MM.1S (cell line): ENCODE measurements at regions not wholly inside any gene's neighbourhood (a gene's known extent, or its start where the extent isn't known, plus 50 kb on each side); places are given as distances from the start of the nearest gene placed in this dataset.

Experiments
- DNase-seq: peaks from one replicate; pipeline ENCODE4 v3.0.0-alpha.2; 2015
- H2AFZ ChIP-seq: fragments of 300-600 bp; sonication (generic); 2 replicates; pipeline ENCODE4 v1.6.0; 2016; ENCODE audit warnings: antibody characterized with exemption, low read length
- H3F3A ChIP-seq: fragments of 300-600 bp; sonication (generic); 2 replicates; pipeline ENCODE4 v1.6.1; 2016; ENCODE audit warnings: mild to moderate bottlenecking, antibody characterized with exemption, low read length, moderate library complexity, mixed read lengths; ENCODE audit not compliant: insufficient read depth
- H3K27ac ChIP-seq: fragments of 300-600 bp; sonication (generic); 2 replicates; pipeline ENCODE4 v1.5.1; 2016; ENCODE audit warnings: mild to moderate bottlenecking, low read length
- H3K27me3 ChIP-seq: fragments of 300-600 bp; sonication (generic); replicated peaks from 2 replicates; pipeline ENCODE4 v1.6.0; 2016; ENCODE audit warnings: low read length; ENCODE audit not compliant: insufficient read depth
- H3K36me3 ChIP-seq: fragments of 300-600 bp; sonication (generic); replicated peaks from 2 replicates; pipeline ENCODE4 v1.6.1; 2016; ENCODE audit warnings: mild to moderate bottlenecking, low read length, mixed read lengths; ENCODE audit not compliant: insufficient read depth
- H3K4me1 ChIP-seq: fragments of 300-600 bp; sonication (generic); 2 replicates; pipeline ENCODE4 v1.6.1; 2016; ENCODE audit warnings: low read length, mixed read lengths
- H3K4me2 ChIP-seq: fragments of 300-600 bp; sonication (generic); 2 replicates; pipeline ENCODE4 v1.6.0; 2016; ENCODE audit warnings: low read depth, low read length
- H3K4me3 ChIP-seq: fragments of 300-600 bp; sonication (generic); 2 replicates; pipeline ENCODE4 v1.5.1; 2016; ENCODE audit warnings: low read length, mixed read lengths
- H3K79me2 ChIP-seq: fragments of 300-600 bp; sonication (generic); 2 replicates; pipeline ENCODE4 v1.6.1; 2016; ENCODE audit warnings: mixed run types, low read length, mixed read lengths
- H3K9ac ChIP-seq: fragments of 300-600 bp; sonication (generic); 2 replicates; pipeline ENCODE4 v1.6.1; 2016; ENCODE audit warnings: low read length, mixed read lengths
- H3K9me2 ChIP-seq: fragments of 300-600 bp; sonication (generic); replicated peaks from 2 replicates; pipeline ENCODE4 v1.6.1; 2016; ENCODE audit warnings: mild to moderate bottlenecking, low read length, mixed read lengths; ENCODE audit not compliant: insufficient read depth
- H3K9me3 ChIP-seq: fragments of 300-600 bp; sonication (generic); replicated peaks from 2 replicates; pipeline ENCODE4 v1.6.1; 2016; ENCODE audit warnings: mild to moderate bottlenecking, low read length, mixed read lengths; ENCODE audit not compliant: insufficient read depth
- H4K20me1 ChIP-seq: fragments of 300-600 bp; sonication (generic); 2 replicates; pipeline ENCODE4 v1.6.1; 2016; ENCODE audit warnings: mild to moderate bottlenecking, low read length, moderate library complexity, mixed read lengths; ENCODE audit not compliant: insufficient read depth
- EZH2 ChIP-seq: fragments of 300-600 bp; sonication (generic); optimal IDR thresholded peaks from 2 replicates; pipeline ENCODE3; 2017; ENCODE audit warnings: low read depth, mild to moderate bottlenecking, antibody characterized with exemption, low read length, mixed read lengths
- EZH2phosphoT487 ChIP-seq: fragments of 300-600 bp; sonication (generic); IDR thresholded peaks from 2 replicates; pipeline ENCODE4 v1.6.1; 2018; ENCODE audit warnings: antibody characterized with exemption, low read length
- TF ChIP-seq, protein P1 (sequence below): fragments of 300-600 bp; sonication (generic); IDR thresholded peaks from 2 replicates; pipeline ENCODE4 v1.5.1; 2016; ENCODE audit warnings: antibody characterized with exemption, low read length, mixed read lengths

- Histone ChIP-seq H3K9me2 (no peaks in the 10 kb centered on the region), H3K4me3 (no peak overlapping the region), H3K27ac (no peak overlapping the region), H3K9me3 (no peaks in the 10 kb centered on the region; the same call in 1 of the 2 replicates), H3K4me1 (no peaks in the 10 kb centered on the region), H4K20me1 (no peaks in the 10 kb centered on the region), H3K36me3 (no peaks in the 10 kb centered on the region), H3F3A (no peaks in the 10 kb centered on the region), H3K9ac (no peak overlapping the region), H3K4me2 (no peak overlapping the region), H3K79me2 (no peaks in the 10 kb centered on the region), H3K27me3 (no peaks in the 10 kb centered on the region), H2AFZ (no peak overlapping the region)
- no peak for TF ChIP-seq EZH2
- TF ChIP-seq EZH2phosphoT487 = no peak
- TF ChIP-seq, protein P1, sequence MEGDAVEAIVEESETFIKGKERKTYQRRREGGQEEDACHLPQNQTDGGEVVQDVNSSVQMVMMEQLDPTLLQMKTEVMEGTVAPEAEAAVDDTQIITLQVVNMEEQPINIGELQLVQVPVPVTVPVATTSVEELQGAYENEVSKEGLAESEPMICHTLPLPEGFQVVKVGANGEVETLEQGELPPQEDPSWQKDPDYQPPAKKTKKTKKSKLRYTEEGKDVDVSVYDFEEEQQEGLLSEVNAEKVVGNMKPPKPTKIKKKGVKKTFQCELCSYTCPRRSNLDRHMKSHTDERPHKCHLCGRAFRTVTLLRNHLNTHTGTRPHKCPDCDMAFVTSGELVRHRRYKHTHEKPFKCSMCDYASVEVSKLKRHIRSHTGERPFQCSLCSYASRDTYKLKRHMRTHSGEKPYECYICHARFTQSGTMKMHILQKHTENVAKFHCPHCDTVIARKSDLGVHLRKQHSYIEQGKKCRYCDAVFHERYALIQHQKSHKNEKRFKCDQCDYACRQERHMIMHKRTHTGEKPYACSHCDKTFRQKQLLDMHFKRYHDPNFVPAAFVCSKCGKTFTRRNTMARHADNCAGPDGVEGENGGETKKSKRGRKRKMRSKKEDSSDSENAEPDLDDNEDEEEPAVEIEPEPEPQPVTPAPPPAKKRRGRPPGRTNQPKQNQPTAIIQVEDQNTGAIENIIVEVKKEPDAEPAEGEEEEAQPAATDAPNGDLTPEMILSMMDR = no peak
- no peak for DNase-seq
These were observed 246.0 kb upstream of the MOCS1 start for GRCh38 chr6:40180271-40180670.

- no peak overlapping the region for H3K27ac ChIP-seq
- H3K27me3 ChIP-seq = no peaks in the 10 kb centered on the region
- no peak for DNase-seq
- H2AFZ ChIP-seq = no peak overlapping the region
- no peaks in the 10 kb centered on the region for H3K9me2 ChIP-seq
- H3K9ac ChIP-seq = no peak overlapping the region
- H3F3A ChIP-seq = no peaks in the 10 kb centered on the region
- no peaks in the 10 kb centered on the region for H3K4me1 ChIP-seq
- no peaks in the 10 kb centered on the region for H3K36me3 ChIP-seq
- H3K79me2 ChIP-seq = no peaks in the 10 kb centered on the region
- TF ChIP-seq, protein P1 = no peak
- TF ChIP-seq EZH2phosphoT487 (no peak), EZH2 (no peak)
- no peak overlapping the region for H3K4me3 ChIP-seq
- no peaks in the 10 kb centered on the region; the same call in 1 of the 2 replicates for H3K9me3 ChIP-seq
- H4K20me1 ChIP-seq = no peaks in the 10 kb centered on the region
- no peak overlapping the region for H3K4me2 ChIP-seq
These were observed 245.2 kb upstream of the MOCS1 start for GRCh38 chr6:40179496-40179895.

- no peak overlapping the region for H3K9ac ChIP-seq
- DNase-seq = no peak
- no peak overlapping the region for H3K4me2 ChIP-seq
- no peak for TF ChIP-seq EZH2phosphoT487
- no peaks in the 10 kb centered on the region for H3F3A ChIP-seq
- H3K4me3 ChIP-seq = no peak overlapping the region
- H4K20me1 ChIP-seq = no peaks in the 10 kb centered on the region
- no peaks in the 10 kb centered on the region for H3K36me3 ChIP-seq
- no peak overlapping the region for H2AFZ ChIP-seq
- no peaks in the 10 kb centered on the region for H3K9me3 ChIP-seq
- no peak overlapping the region for H3K27ac ChIP-seq
- H3K27me3 ChIP-seq = no peaks in the 10 kb centered on the region
- H3K4me1 ChIP-seq = no peaks in the 10 kb centered on the region
- H3K79me2 ChIP-seq = no peaks in the 10 kb centered on the region
- H3K9me2 ChIP-seq = no peaks in the 10 kb centered on the region
These were observed 243.3 kb upstream of the MOCS1 start for GRCh38 chr6:40177598-40177997.

DNA sequence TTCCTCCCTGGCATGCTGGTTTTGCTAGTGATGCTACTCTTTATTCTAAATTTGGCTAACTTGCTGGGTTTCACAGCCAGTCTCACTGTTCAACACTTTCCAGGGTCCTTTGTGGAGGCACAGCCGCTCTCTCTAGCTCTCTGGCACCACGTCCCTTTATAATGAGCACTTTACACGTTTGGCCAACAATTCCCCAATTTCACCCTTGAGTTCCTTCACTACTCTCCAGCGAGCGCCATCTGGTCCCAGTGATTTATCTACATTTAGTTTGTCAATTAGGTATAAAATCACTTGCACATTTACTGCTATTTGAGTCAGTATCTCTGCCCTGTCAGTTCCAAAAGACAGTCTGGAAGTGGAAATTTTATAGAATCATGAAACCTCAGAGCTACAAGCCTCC, 241.9 kb upstream of the MOCS1 start:
- Histone ChIP-seq H3K9me3 (no peaks in the 10 kb centered on the region), H3K36me3 (no peaks in the 10 kb centered on the region), H3K79me2 (no peaks in the 10 kb centered on the region), H3K27me3 (no peaks in the 10 kb centered on the region), H3K4me3 (no peak overlapping the region), H3K27ac (no peak overlapping the region), H3K4me1 (no peaks in the 10 kb centered on the region), H2AFZ (no peak overlapping the region), H3K9me2 (no peaks in the 10 kb centered on the region), H3K9ac (no peak overlapping the region), H4K20me1 (no peaks in the 10 kb centered on the region), H3K4me2 (no peak overlapping the region), H3F3A (no peaks in the 10 kb centered on the region)
- DNase-seq = no peak
- TF ChIP-seq EZH2phosphoT487 (no peak), EZH2 (no peak)
- TF ChIP-seq, protein P1 = no peak
